HCT116 (cell line): ENCODE measurements at regions not wholly inside any gene's neighbourhood (a gene's known extent, or its start where the extent isn't known, plus 50 kb on each side); places are given as distances from the start of the nearest gene placed in this dataset.

Experiments
- ATAC-seq: fragments of 200-7000 bp; cut with Tn5 transposase; 2 replicates; pipeline ENCODE4 v1.9.1; 2020; ENCODE audit warnings: mild to moderate bottlenecking, moderate library complexity
- BruUV-seq: library from RNA; stranded (reverse); fragments of 400-500 nt; replicated peaks from 2 replicates; lab custom pipeline; 2021; lab: Mats Ljungman, UMichigan
- CTCF ChIA-PET: fragments of 300-600 bp; sonication (Branson Sonifier 250); formaldehyde crosslinking; loops from one replicate; lab custom pipeline; 2021; ENCODE audit warnings: antibody characterized with exemption; lab: Charles Lee
- POLR2A ChIA-PET: fragments of 300-600, 350-600 bp; sonication (Branson Sonifier 250); formaldehyde crosslinking; loops from one replicate; lab custom pipeline; 2021; ENCODE audit warnings: antibody characterized with exemption; lab: Charles Lee
- RAD21 ChIA-PET, 2 experiments: fragments of 300-600 bp; sonication (Branson Sonifier 250); formaldehyde crosslinking; loops; one replicate each; lab custom pipeline; 2023; ENCODE audit warnings: low total read pairs in 2 of 2; ENCODE audit not compliant: uncharacterized antibody in 2 of 2, unreplicated experiment in 2 of 2, low non-redundant PET in 1 of 2; lab: Charles Lee
- DNase-seq: peaks from one replicate; pipeline ENCODE4 v3.0.0-alpha.2; 2010; ENCODE audit warnings: low read depth, low spot score
- H2AFZ ChIP-seq: fragments of 200-600 bp; shearing (Covaris generic), sonication (generic); 2 replicates; pipeline ENCODE4 v1.6.1; 2017; ENCODE audit warnings: low read depth, mixed run types, mixed read lengths, antibody characterized with exemption, low read length; ENCODE audit not compliant: poor library complexity, severe bottlenecking
- H3K27ac ChIP-seq: 2 replicates; pipeline ENCODE4 v1.5.1; 2012; ENCODE audit warnings: low read depth, low read length
- H3K27me3 ChIP-seq: fragments of 200-600 bp; sonication (generic); 2 replicates; pipeline ENCODE4 v1.6.1; 2016; ENCODE audit warnings: mixed run types, low read length, mixed read lengths; ENCODE audit not compliant: insufficient read depth
- H3K36me3 ChIP-seq, 2 experiments: fragments of 200-500 bp in 1 of 2; fragments of 200-600 bp in 1 of 2; sonication (Bioruptor generic) in 1 of 2; sonication (generic) in 1 of 2; 2 replicates each; pipeline versions ENCODE4 v1.5.1 to v1.6.1; 2014 to 2016; ENCODE audit warnings: low read length in 2 of 2, inconsistent platforms in 1 of 2, mixed read lengths in 1 of 2, mixed run types in 1 of 2; ENCODE audit not compliant: insufficient read depth in 2 of 2, control insufficient read depth in 1 of 2
- H3K4me1 ChIP-seq, 2 experiments: fragments of 200-600 bp in 1 of 2; sonication (generic) in 1 of 2; 2 replicates each; pipeline versions ENCODE4 v1.5.1 to v1.6.1; 2012 to 2017; ENCODE audit warnings: low read length in 2 of 2, inconsistent platforms in 1 of 2, mild to moderate bottlenecking in 1 of 2, mixed read lengths in 1 of 2, mixed run types in 1 of 2, moderate library complexity in 1 of 2; ENCODE audit not compliant: insufficient read depth in 2 of 2, control insufficient read depth in 1 of 2
- H3K4me2 ChIP-seq: fragments of 200-600 bp; sonication (generic); 2 replicates; pipeline ENCODE4 v1.6.1; 2017; ENCODE audit warnings: mixed run types, low read length, mixed read lengths
- H3K4me3 ChIP-seq, 2 experiments: fragments of 200-600 bp in 1 of 2; sonication (generic) in 1 of 2; replicated peaks in 1 of 2; 2 replicates each; pipeline ENCODE4 v1.5.1; 2011 to 2016; ENCODE audit warnings: low read length in 2 of 2, control low read depth in 1 of 2, low read depth in 1 of 2, mild to moderate bottlenecking in 1 of 2, mixed read lengths in 1 of 2, mixed run types in 1 of 2
- H3K79me2 ChIP-seq: fragments of 200-600 bp; sonication (generic); 2 replicates; pipeline ENCODE4 v1.6.1; 2017; ENCODE audit warnings: mild to moderate bottlenecking, mixed run types, low read length, moderate library complexity, mixed read lengths; ENCODE audit not compliant: insufficient read depth
- H3K9ac ChIP-seq: fragments of 200-600 bp; sonication (generic); 2 replicates; pipeline ENCODE4 v1.6.1; 2016; ENCODE audit warnings: low read length, mixed read lengths
- H3K9me2 ChIP-seq: fragments of 200-600 bp; sonication (generic), shearing (Covaris generic); 2 replicates; pipeline ENCODE4 v1.6.1; 2017; ENCODE audit warnings: mixed run types, mild to moderate bottlenecking, moderate library complexity; ENCODE audit not compliant: insufficient read depth
- H3K9me3 ChIP-seq, 2 experiments: fragments of 200-500 bp in 1 of 2; fragments of 200-600 bp in 1 of 2; sonication (Bioruptor generic) in 1 of 2; sonication (generic) in 1 of 2; 2 replicates each; pipeline ENCODE4 v1.6.1; 2014 to 2017; ENCODE audit warnings: low read length in 2 of 2, mixed read lengths in 2 of 2, inconsistent platforms in 1 of 2, low read depth in 1 of 2, mild to moderate bottlenecking in 1 of 2, mixed run types in 1 of 2, moderate library complexity in 1 of 2; ENCODE audit not compliant: control insufficient read depth in 1 of 2, insufficient read depth in 1 of 2
- H4K20me1 ChIP-seq: fragments of 200-600 bp; sonication (generic), shearing (Covaris generic); 2 replicates; pipeline ENCODE4 v1.6.1; 2017; ENCODE audit warnings: mixed run types, mild to moderate bottlenecking, moderate library complexity; ENCODE audit not compliant: insufficient read depth
- CEBPB ChIP-seq: IDR thresholded peaks from 2 replicates; pipeline ENCODE4 v1.6.1; 2012; ENCODE audit warnings: low read depth
- EGR1 ChIP-seq: IDR thresholded peaks from 2 replicates; pipeline ENCODE4 v1.6.1; 2012; ENCODE audit warnings: low read depth
- ELF1 ChIP-seq: IDR thresholded peaks from 2 replicates; pipeline ENCODE4 v1.6.1; 2012; ENCODE audit warnings: low read depth, borderline replicate concordance
- JUND ChIP-seq: IDR thresholded peaks from 2 replicates; pipeline ENCODE4 v1.6.1; 2012
- POLR2A ChIP-seq: IDR thresholded peaks from 2 replicates; pipeline ENCODE4 v1.7.0; 2011; ENCODE audit warnings: borderline replicate concordance; ENCODE audit not compliant: insufficient read depth, insufficient read length; ENCODE audit errors: extremely low read depth
- POLR2AphosphoS5 ChIP-seq: IDR thresholded peaks from 2 replicates; pipeline ENCODE4 v1.6.1; 2011; ENCODE audit warnings: mild to moderate bottlenecking, low read depth, low read length, moderate library complexity
- RAD21 ChIP-seq: IDR thresholded peaks from 2 replicates; pipeline ENCODE4 v1.6.1; 2012; ENCODE audit warnings: low read depth, mild to moderate bottlenecking
- SIN3A ChIP-seq: IDR thresholded peaks from 2 replicates; pipeline ENCODE4 v1.6.1; 2012; ENCODE audit warnings: low read depth
- SP1 ChIP-seq: IDR thresholded peaks from 2 replicates; pipeline ENCODE4 v1.6.1; 2012; ENCODE audit warnings: low read depth
- SRF ChIP-seq: IDR thresholded peaks from 2 replicates; pipeline ENCODE4 v1.6.1; 2012; ENCODE audit warnings: low read depth
- TCF7L2 ChIP-seq: IDR thresholded peaks from 2 replicates; pipeline ENCODE4 v1.7.0; 2011; ENCODE audit warnings: borderline replicate concordance, inconsistent platforms; ENCODE audit not compliant: insufficient read depth, insufficient read length; ENCODE audit errors: extremely low read depth
- YY1 ChIP-seq: IDR thresholded peaks from 2 replicates; pipeline ENCODE4 v1.6.1; 2011; ENCODE audit warnings: low read length, low read depth, moderate library complexity, mild to moderate bottlenecking; ENCODE audit not compliant: insufficient replicate concordance; ENCODE audit errors: extremely low read depth
- ZFX ChIP-seq: fragments of 450-650 bp; IDR thresholded peaks from 2 replicates; pipeline ENCODE4 v1.6.1; 2017
- ZNF274 ChIP-seq: fragments of 200-500 bp; sonication (Bioruptor generic); IDR thresholded peaks from 2 replicates; pipeline ENCODE4 v1.6.1; 2014; ENCODE audit warnings: mild to moderate bottlenecking, low read depth, low read length, inconsistent platforms
- intact Hi-C: fragments of 100-400 bp; cut with micrococcal nuclease; formaldehyde crosslinking; loops from 2 replicates; pipeline ENCODE4 v1.10.0; 2022
- TF ChIP-seq, protein P1 (sequence below): IDR thresholded peaks from 2 replicates; pipeline ENCODE4 v1.6.1; 2012
- TF ChIP-seq, protein P2 (sequence below): IDR thresholded peaks from 2 replicates; pipeline ENCODE4 v1.6.1; 2012; ENCODE audit warnings: low read depth
- TF ChIP-seq, protein P3 (sequence below), 3 experiments: fragments of 200-600 bp in 1 of 3; sonication (generic) in 1 of 3; IDR thresholded peaks in 2 of 3; conservative IDR thresholded peaks in 1 of 3; 2 replicates each; pipeline ENCODE4 v1.5.1; 2012 to 2017; ENCODE audit warnings: low read depth in 2 of 3, low read length in 2 of 3, antibody characterized with exemption in 1 of 3, borderline replicate concordance in 1 of 3, control low read depth in 1 of 3, mild to moderate bottlenecking in 1 of 3, mixed read lengths in 1 of 3, mixed run types in 1 of 3, moderate library complexity in 1 of 3; ENCODE audit not compliant: insufficient read depth in 1 of 3

DNA sequence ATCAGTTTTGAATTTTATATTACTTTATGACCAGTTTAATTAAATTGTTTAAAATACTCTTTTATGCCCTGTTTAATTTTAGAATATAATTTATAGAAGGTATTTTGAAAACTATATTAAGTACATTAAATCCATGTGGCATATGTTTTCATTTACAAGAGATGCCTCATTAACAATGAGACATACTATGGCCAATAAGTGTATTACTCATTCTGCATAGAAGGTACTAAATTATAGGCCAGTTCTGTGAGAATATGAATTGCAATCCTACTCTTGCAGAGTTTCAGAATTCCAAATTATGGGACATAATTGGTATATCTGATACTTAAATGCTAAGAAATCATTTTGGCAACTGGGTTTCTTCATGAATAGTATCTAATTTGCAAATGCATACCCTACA is 951.1 kb downstream of the FAT4 start:
- no peaks in the 10 kb centered on the region for H3K79me2 ChIP-seq
- no peak overlapping the region for H2AFZ ChIP-seq
- TF ChIP-seq, protein P1, sequence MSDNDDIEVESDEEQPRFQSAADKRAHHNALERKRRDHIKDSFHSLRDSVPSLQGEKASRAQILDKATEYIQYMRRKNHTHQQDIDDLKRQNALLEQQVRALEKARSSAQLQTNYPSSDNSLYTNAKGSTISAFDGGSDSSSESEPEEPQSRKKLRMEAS, result no peak
- TF ChIP-seq EGR1, result no peak
- TF ChIP-seq SRF, result no peak
- TF ChIP-seq, all 23 proteins: peak for 0
- H3K9me2 ChIP-seq, result no peaks in the 10 kb centered on the region
- BruUV-seq, result no TSS peak
- no peak overlapping the region for H3K9ac ChIP-seq
- intact Hi-C loops, result no loop called here
- H3K9me3 ChIP-seq, result no peaks in the 10 kb centered on the region
- H3K4me1 ChIP-seq, result no peaks in the 10 kb centered on the region
- ChIA-PET CTCF (no interaction called here), POLR2A (no interaction called here), RAD21 (no interaction called here)
- H3K27ac ChIP-seq, result no peak overlapping the region
- ATAC-seq (no peak), DNase-seq (no peak)
- H3K4me3 ChIP-seq, result no peak overlapping the region
- no peaks in the 10 kb centered on the region for H3K36me3 ChIP-seq
- H3K27me3 ChIP-seq, result no peaks in the 10 kb centered on the region
- no peak overlapping the region for H3K4me2 ChIP-seq
- no peaks in the 10 kb centered on the region for H4K20me1 ChIP-seq

DNA sequence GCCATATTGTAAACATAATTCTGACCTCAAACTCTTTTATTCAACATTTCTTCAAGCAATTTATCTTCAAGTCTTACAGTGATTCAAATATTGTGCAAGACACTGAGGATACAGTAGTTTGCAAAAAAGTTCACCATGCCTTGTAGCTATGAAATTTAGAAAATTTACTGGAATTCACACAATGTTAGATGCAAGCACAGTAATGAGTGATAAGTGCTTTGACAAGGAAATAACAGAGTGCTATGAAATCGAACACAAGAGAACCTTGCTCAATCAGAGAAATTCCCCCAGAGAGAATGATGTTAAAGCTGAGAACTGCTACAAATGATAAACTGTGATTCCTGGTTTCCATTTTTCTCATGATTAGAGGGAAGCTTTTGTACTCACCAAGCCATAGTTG is 952.9 kb downstream of the FAT4 start:
- Histone ChIP-seq H3K4me3 (no peak overlapping the region), H3K4me2 (no peak overlapping the region), H3K27ac (no peak overlapping the region), H4K20me1 (no peaks in the 10 kb centered on the region), H3K9me2 (no peaks in the 10 kb centered on the region), H2AFZ (no peak overlapping the region), H3K79me2 (no peaks in the 10 kb centered on the region), H3K36me3 (no peaks in the 10 kb centered on the region), H3K9me3 (no peaks in the 10 kb centered on the region), H3K4me1 (no peaks in the 10 kb centered on the region), H3K9ac (no peak overlapping the region), H3K27me3 (no peaks in the 10 kb centered on the region)
- RAD21 ChIA-PET, result no interaction called here
- no TSS peak for BruUV-seq
- intact Hi-C loops, result no loop called here
- CTCF ChIA-PET, result no interaction called here
- DNase-seq (no peak), ATAC-seq (no peak)
- POLR2A ChIA-PET, result no interaction called here
- TF ChIP-seq, protein P1, result no peak
- no peak for TF ChIP-seq ZFX
- TF ChIP-seq, protein P2, sequence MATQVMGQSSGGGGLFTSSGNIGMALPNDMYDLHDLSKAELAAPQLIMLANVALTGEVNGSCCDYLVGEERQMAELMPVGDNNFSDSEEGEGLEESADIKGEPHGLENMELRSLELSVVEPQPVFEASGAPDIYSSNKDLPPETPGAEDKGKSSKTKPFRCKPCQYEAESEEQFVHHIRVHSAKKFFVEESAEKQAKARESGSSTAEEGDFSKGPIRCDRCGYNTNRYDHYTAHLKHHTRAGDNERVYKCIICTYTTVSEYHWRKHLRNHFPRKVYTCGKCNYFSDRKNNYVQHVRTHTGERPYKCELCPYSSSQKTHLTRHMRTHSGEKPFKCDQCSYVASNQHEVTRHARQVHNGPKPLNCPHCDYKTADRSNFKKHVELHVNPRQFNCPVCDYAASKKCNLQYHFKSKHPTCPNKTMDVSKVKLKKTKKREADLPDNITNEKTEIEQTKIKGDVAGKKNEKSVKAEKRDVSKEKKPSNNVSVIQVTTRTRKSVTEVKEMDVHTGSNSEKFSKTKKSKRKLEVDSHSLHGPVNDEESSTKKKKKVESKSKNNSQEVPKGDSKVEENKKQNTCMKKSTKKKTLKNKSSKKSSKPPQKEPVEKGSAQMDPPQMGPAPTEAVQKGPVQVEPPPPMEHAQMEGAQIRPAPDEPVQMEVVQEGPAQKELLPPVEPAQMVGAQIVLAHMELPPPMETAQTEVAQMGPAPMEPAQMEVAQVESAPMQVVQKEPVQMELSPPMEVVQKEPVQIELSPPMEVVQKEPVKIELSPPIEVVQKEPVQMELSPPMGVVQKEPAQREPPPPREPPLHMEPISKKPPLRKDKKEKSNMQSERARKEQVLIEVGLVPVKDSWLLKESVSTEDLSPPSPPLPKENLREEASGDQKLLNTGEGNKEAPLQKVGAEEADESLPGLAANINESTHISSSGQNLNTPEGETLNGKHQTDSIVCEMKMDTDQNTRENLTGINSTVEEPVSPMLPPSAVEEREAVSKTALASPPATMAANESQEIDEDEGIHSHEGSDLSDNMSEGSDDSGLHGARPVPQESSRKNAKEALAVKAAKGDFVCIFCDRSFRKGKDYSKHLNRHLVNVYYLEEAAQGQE, result no peak
- no peak for TF ChIP-seq POLR2AphosphoS5
- no peak for TF ChIP-seq ELF1
- no peak for TF ChIP-seq YY1
- no peak for TF ChIP-seq TCF7L2
- no peak for TF ChIP-seq EGR1
- TF ChIP-seq SRF, result no peak
- no peak for TF ChIP-seq SP1
- no peak for TF ChIP-seq ZNF274
- no peak for TF ChIP-seq SIN3A
- TF ChIP-seq RAD21, result no peak
- no peak for TF ChIP-seq JUND
- TF ChIP-seq CEBPB, result no peak
- TF ChIP-seq, protein P3, sequence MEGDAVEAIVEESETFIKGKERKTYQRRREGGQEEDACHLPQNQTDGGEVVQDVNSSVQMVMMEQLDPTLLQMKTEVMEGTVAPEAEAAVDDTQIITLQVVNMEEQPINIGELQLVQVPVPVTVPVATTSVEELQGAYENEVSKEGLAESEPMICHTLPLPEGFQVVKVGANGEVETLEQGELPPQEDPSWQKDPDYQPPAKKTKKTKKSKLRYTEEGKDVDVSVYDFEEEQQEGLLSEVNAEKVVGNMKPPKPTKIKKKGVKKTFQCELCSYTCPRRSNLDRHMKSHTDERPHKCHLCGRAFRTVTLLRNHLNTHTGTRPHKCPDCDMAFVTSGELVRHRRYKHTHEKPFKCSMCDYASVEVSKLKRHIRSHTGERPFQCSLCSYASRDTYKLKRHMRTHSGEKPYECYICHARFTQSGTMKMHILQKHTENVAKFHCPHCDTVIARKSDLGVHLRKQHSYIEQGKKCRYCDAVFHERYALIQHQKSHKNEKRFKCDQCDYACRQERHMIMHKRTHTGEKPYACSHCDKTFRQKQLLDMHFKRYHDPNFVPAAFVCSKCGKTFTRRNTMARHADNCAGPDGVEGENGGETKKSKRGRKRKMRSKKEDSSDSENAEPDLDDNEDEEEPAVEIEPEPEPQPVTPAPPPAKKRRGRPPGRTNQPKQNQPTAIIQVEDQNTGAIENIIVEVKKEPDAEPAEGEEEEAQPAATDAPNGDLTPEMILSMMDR (IDR thresholded peaks at IDR 0.05 in 2 of 3, conservative IDR thresholded peaks at IDR 0.05 in 1 of 3; ENCODE audit: borderline replicate concordance in 1 of 3, insufficient read depth in 1 of 3, low read depth in 2 of 3, low read length in 2 of 3), result no peak
- no peak for TF ChIP-seq POLR2A
